HG02852 (cell line): ENCODE measurements at regions not wholly inside any gene's neighbourhood (a gene's known extent, or its start where the extent isn't known, plus 50 kb on each side); places are given as distances from the start of the nearest gene placed in this dataset.
"Not testable (repeated sequence)": the region's sequence is repeated elsewhere in the genome, so short reads cannot be mapped to it uniquely, and the experiment has no call there.

Experiments used
- ATAC-seq: cut with Tn5 transposase; IDR thresholded peaks from one replicate; pipeline ENCODE4 v1.9.1; 2021; ENCODE audit warnings: mild to moderate bottlenecking, moderate library complexity; ENCODE audit not compliant: unreplicated experiment

- no peak for ATAC-seq
Observed at GRCh38 chr11:107276077-107276476, 181.5 kb downstream of the CWF19L2 start.

GRCh38 chr11:107275632-107276031 lies 182.0 kb downstream of the CWF19L2 start:
- no peak for ATAC-seq

- ATAC-seq, result no peak
Observed at GRCh38 chr11:107274138-107274537, 183.5 kb downstream of the CWF19L2 start.

GRCh38 chr11:107272561-107272960 lies 185.1 kb downstream of the CWF19L2 start:
- no peak for ATAC-seq

GRCh38 chr11:107271425-107271824 lies 186.2 kb downstream of the CWF19L2 start:
- ATAC-seq, result no peak

GRCh38 chr11:107268977-107269376 lies 188.6 kb downstream of the CWF19L2 start:
- ATAC-seq, result no peak

- no peak for ATAC-seq
Observed at GRCh38 chr11:107266455-107266854, 191.2 kb downstream of the CWF19L2 start.

- ATAC-seq, result no peak
Observed at GRCh38 chr11:107265591-107266121, 192.0 kb downstream of the CWF19L2 start.

GRCh38 chr11:107263844-107264563 lies 193.6 kb downstream of the CWF19L2 start:
- ATAC-seq, result peak; percentile 87

- no peak for ATAC-seq
Observed at GRCh38 chr11:107259811-107260221, 197.8 kb downstream of the CWF19L2 start.

- ATAC-seq, result no peak
Observed at GRCh38 chr11:107257710-107258109, 199.9 kb downstream of the CWF19L2 start.

GRCh38 chr11:107253661-107254060 lies 204.0 kb downstream of the CWF19L2 start:
- ATAC-seq, result not testable (repeated sequence)

- peak; percentile 94 for ATAC-seq
Observed at GRCh38 chr11:107252429-107253161, 205.0 kb downstream of the CWF19L2 start.

GRCh38 chr11:107251298-107251697 lies 206.3 kb downstream of the CWF19L2 start:
- ATAC-seq, result no peak

GRCh38 chr11:107250017-107250416 lies 207.6 kb downstream of the CWF19L2 start:
- no peak for ATAC-seq

GRCh38 chr11:107249054-107249453 lies 208.6 kb downstream of the CWF19L2 start:
- ATAC-seq, result no peak

GRCh38 chr11:107247167-107247861 lies 210.3 kb downstream of the CWF19L2 start:
- no peak for ATAC-seq

- no peak for ATAC-seq
Observed at GRCh38 chr11:107243929-107244328, 213.7 kb downstream of the CWF19L2 start.

- ATAC-seq, result no peak
Observed at GRCh38 chr11:107232451-107232850, 214.2 kb upstream of the GUCY1A2 start.

- ATAC-seq, result no peak
Observed at GRCh38 chr11:107224836-107225235, 206.6 kb upstream of the GUCY1A2 start.

GRCh38 chr11:107222916-107223460 lies 204.7 kb upstream of the GUCY1A2 start:
- ATAC-seq, result no peak
